CD8-positive, alpha-beta memory T cell (primary cell): ENCODE measurements at regions not wholly inside any gene's neighbourhood (a gene's known extent, or its start where the extent isn't known, plus 50 kb on each side); places are given as distances from the start of the nearest gene placed in this dataset.

Source experiments
- CTCF ChIA-PET: fragments of 350-600 bp; sonication (Branson Sonifier 250); formaldehyde crosslinking; loops from one replicate; lab custom pipeline; 2021; ENCODE audit warnings: antibody characterized with exemption; lab: Charles Lee
- POLR2A ChIA-PET: fragments of 350-600 bp; sonication (Branson Sonifier 250); formaldehyde crosslinking; loops from one replicate; lab custom pipeline; 2021; ENCODE audit warnings: antibody characterized with exemption; lab: Charles Lee
- DNase-seq, 5 donors: peaks; one replicate each; pipeline versions ENCODE4 v3.0.0 to v3.0.0-alpha.2; 2020 to 2022; ENCODE audit warnings: mixed read lengths in 1 of 5
- H3K27ac ChIP-seq: one replicate; pipeline ENCODE4 v1.7.0; 2013; ENCODE audit warnings: low read depth, mild to moderate bottlenecking, low read length, moderate library complexity
- H3K27me3 ChIP-seq: 2 replicates; pipeline ENCODE4 v1.7.0; 2013; ENCODE audit warnings: low read length, mild to moderate bottlenecking; ENCODE audit not compliant: insufficient read depth, poor library complexity, severe bottlenecking
- H3K36me3 ChIP-seq: 2 replicates; pipeline ENCODE4 v1.7.0; 2013; ENCODE audit warnings: mild to moderate bottlenecking, low read length, moderate library complexity; ENCODE audit not compliant: insufficient read depth
- H3K4me1 ChIP-seq: 2 replicates; pipeline ENCODE4 v1.7.0; 2013; ENCODE audit warnings: mild to moderate bottlenecking, low read length, moderate library complexity; ENCODE audit not compliant: insufficient read depth
- H3K4me3 ChIP-seq: 2 replicates; pipeline ENCODE4 v1.7.0; 2013; ENCODE audit warnings: mild to moderate bottlenecking, low read length
- H3K9me3 ChIP-seq: 2 replicates; pipeline ENCODE4 v1.7.0; 2013; ENCODE audit warnings: mild to moderate bottlenecking, low read length
- H3K27ac Mint-ChIP-seq, 8 donors: one replicate each; pipeline ENCODE4 v1.8.0; 2020 to 2021; ENCODE audit warnings: mixed read lengths in 8 of 8, mild to moderate bottlenecking in 6 of 8, inconsistent platforms in 3 of 8, moderate library complexity in 3 of 8
- H3K27me3 Mint-ChIP-seq, 2 donors: one replicate each; pipeline ENCODE4 v1.8.0; 2020 to 2021; ENCODE audit warnings: mixed read lengths in 2 of 2, mild to moderate bottlenecking in 1 of 2, moderate library complexity in 1 of 2
- H3K36me3 Mint-ChIP-seq, 3 donors: one replicate each; pipeline ENCODE4 v1.8.0; 2020 to 2021; ENCODE audit warnings: mixed read lengths in 3 of 3, inconsistent platforms in 1 of 3, mild to moderate bottlenecking in 1 of 3
- H3K4me1 Mint-ChIP-seq, 3 donors: one replicate each; pipeline ENCODE4 v1.8.0; 2020 to 2021; ENCODE audit warnings: mixed read lengths in 3 of 3, inconsistent platforms in 1 of 3, mild to moderate bottlenecking in 1 of 3
- H3K4me3 Mint-ChIP-seq, 7 donors: one replicate each; pipeline ENCODE4 v1.8.0; 2020 to 2021; ENCODE audit warnings: mixed read lengths in 7 of 7, mild to moderate bottlenecking in 6 of 7, moderate library complexity in 4 of 7, inconsistent platforms in 2 of 7
- H3K9me3 Mint-ChIP-seq, 5 donors: one replicate each; pipeline ENCODE4 v1.8.0; 2020 to 2022; ENCODE audit warnings: mixed read lengths in 5 of 5, mild to moderate bottlenecking in 3 of 5, moderate library complexity in 2 of 5, inconsistent platforms in 1 of 5

DNA sequence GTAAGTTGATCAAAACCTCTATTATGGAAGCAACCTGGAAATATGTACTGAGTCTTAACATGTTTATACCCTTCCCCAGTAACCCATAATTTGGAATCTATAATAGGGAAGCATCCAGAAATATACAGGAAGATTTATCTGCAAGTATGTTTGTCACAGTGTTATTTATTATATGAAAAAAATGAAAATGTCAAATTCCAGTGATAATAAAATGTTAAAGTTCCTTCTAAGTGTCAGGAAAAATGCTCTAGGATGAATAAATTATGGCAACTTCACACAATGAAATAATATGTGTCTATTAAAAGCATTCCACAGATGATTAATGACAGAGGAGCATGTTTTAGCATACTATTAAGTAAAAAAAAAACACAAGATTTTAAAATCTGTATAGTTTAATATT is 202.3 kb upstream of the PRNP start:
- Histone ChIP-seq H3K27ac (no peak overlapping the region), H3K4me3 (no peak overlapping the region), H3K27me3 (peaks cover 4% of the 10 kb centered on the region), H3K9me3 (no peaks in the 10 kb centered on the region), H3K36me3 (no peaks in the 10 kb centered on the region), H3K4me1 (no peaks in the 10 kb centered on the region)
- Mint-ChIP-seq H3K27me3 (peaks cover 36 to 45% of the 10 kb centered on the region in 2 donors), H3K4me1 (no peaks in the 10 kb centered on the region), H3K36me3 (no peaks in the 10 kb centered on the region), H3K4me3 (no peak overlapping the region), H3K9me3 (peaks cover 0 to 2% (median 0%) of the 10 kb centered on the region in 5 donors), H3K27ac (no peak overlapping the region)
- ChIA-PET POLR2A (no interaction called here), CTCF (no interaction called here)
- DNase-seq = no peak

DNA sequence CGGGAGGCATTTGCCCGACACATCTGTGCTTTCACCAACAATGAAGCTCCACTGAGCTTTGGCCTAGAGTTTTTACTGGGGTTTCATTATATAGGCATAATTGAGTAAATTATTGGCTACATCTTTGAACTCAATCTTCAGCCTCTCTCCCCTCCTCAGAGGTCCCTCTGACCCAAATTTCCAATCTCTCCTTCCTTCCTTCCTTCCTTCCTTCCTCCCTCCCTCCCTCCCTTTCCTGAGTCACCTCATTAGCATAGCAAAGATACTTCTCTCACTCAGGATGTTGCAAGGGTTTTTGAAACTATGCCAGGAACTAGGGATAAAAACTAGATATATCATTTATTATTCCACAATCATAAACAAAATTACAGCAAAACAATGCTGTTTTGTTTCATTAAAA is 202.8 kb upstream of the PRNP start:
- DNase-seq = no peak
- POLR2A ChIA-PET = no interaction called here
- Histone ChIP-seq H3K9me3 (no peaks in the 10 kb centered on the region), H3K4me1 (no peaks in the 10 kb centered on the region), H3K4me3 (no peak overlapping the region), H3K27ac (no peak overlapping the region), H3K36me3 (no peaks in the 10 kb centered on the region), H3K27me3 (peaks cover 4% of the 10 kb centered on the region)
- CTCF ChIA-PET = no interaction called here
- Mint-ChIP-seq H3K36me3 (no peaks in the 10 kb centered on the region), H3K4me1 (no peaks in the 10 kb centered on the region), H3K27ac (no peak overlapping the region), H3K4me3 (no peak overlapping the region), H3K9me3 (peaks cover 0 to 2% (median 0%) of the 10 kb centered on the region in 5 donors), H3K27me3 (peaks cover 36 to 46% of the 10 kb centered on the region in 2 donors)

DNA sequence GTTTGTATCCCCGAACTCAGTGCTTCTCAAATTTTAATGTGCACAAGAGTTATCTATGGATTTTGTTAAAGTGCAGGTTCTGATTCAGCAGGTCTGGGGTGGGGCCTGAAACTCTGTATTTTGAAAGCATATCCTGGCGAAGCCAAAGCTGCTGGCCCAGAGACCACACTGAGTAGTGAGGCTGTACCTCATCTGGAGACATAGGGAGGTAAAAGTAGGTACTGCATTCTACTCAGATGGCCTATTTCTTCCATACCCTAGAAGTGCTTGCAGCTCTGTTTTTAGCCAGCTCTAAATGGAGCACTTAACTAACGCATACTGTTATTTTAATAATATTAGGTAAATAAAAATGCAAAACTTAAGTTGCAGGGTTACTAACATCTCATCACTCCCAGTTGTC is 206.2 kb upstream of the PRNP start:
- H3K27me3 ChIP-seq = peaks cover 4% of the 10 kb centered on the region
- no peaks in the 10 kb centered on the region for H3K9me3 ChIP-seq
- DNase-seq = no peak
- Mint-ChIP-seq H3K27ac (no peak overlapping the region), H3K4me3 (no peak overlapping the region), H3K36me3 (no peaks in the 10 kb centered on the region), H3K9me3 (peaks cover 0 to 2% (median 0%) of the 10 kb centered on the region in 5 donors), H3K27me3 (peaks cover 25 to 47% of the 10 kb centered on the region in 2 donors), H3K4me1 (no peaks in the 10 kb centered on the region)
- H3K4me3 ChIP-seq = no peak overlapping the region
- H3K27ac ChIP-seq = no peak overlapping the region
- ChIA-PET POLR2A (no interaction called here), CTCF (no interaction called here)
- H3K36me3 ChIP-seq = no peaks in the 10 kb centered on the region
- H3K4me1 ChIP-seq = no peaks in the 10 kb centered on the region

DNA sequence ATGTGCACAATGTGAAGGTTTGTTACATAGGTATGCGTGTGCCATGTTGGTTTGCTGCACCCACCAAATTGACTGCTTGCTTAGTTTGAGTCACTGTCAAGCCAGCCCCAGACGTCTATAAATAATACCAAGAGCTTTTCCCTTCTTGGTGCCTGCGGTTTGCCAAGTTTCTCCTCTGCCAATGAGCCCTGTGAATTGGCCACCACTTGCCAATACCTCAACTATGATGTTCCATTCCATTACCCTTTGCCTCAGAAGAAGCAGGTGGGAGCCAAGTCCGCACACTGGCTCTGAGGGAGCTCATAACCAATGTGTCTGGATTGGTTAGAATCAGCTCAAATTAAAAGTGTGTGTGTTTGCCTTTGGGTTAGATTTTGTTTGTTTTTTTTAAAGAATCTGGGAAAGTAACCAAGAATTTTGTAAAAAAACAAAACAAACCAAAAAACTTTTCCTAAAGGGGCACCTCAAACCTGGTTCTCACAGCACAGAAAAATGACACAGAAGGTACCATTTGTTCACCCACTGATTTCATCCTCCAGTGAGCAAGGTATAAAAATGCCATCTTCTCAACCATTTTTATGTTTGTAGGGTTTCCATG is 209.3 kb upstream of the PRNP start:
- no peaks in the 10 kb centered on the region for H3K9me3 ChIP-seq
- H3K9me3 Mint-ChIP-seq = peaks cover 0 to 2% (median 0%) of the 10 kb centered on the region in 5 donors
- ChIA-PET CTCF (no interaction called here), POLR2A (no interaction called here)
- H3K36me3 Mint-ChIP-seq = peaks cover 0 to 2% (median 0%) of the 10 kb centered on the region in 3 donors
- H3K4me1 Mint-ChIP-seq = no peaks in the 10 kb centered on the region
- H3K27ac Mint-ChIP-seq = no peak overlapping the region
- no peak overlapping the region for H3K4me3 ChIP-seq
- no peak overlapping the region for H3K4me3 Mint-ChIP-seq
- no peak overlapping the region for H3K27ac ChIP-seq
- H3K27me3 ChIP-seq = no peaks in the 10 kb centered on the region
- DNase-seq = no peak
- H3K4me1 ChIP-seq = no peaks in the 10 kb centered on the region
- peaks cover 12 to 41% of the 10 kb centered on the region in 2 donors for H3K27me3 Mint-ChIP-seq
- no peaks in the 10 kb centered on the region for H3K36me3 ChIP-seq

DNA sequence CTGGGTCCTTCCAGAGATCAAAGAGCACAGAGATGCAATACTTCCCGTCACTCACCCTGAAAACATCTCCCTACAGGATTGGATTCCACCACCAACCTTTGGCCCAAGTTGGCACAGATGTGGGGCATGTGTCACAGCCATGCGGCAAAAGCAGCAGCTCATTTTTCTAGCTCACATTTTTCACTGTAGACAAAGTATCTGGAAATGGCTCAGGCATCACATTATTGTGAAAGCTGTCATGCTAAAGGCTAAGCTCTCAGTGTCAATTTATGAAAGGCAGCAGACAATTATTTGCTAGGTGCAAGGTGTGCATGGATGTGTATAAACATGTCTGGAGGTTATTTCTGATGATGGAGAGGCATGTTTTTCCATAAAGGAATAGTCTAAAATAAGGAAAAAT is 213.3 kb upstream of the PRNP start:
- Histone ChIP-seq H3K4me3 (no peak overlapping the region), H3K9me3 (no peaks in the 10 kb centered on the region), H3K27me3 (no peaks in the 10 kb centered on the region), H3K27ac (no peak overlapping the region), H3K36me3 (no peaks in the 10 kb centered on the region), H3K4me1 (no peaks in the 10 kb centered on the region)
- CTCF ChIA-PET = no interaction called here
- Mint-ChIP-seq H3K36me3 (peaks cover 0 to 2% (median 0%) of the 10 kb centered on the region in 3 donors), H3K27me3 (peaks cover 10 to 35% of the 10 kb centered on the region in 2 donors), H3K4me1 (no peaks in the 10 kb centered on the region), H3K4me3 (no peak overlapping the region), H3K9me3 (peaks cover 0 to 2% (median 0%) of the 10 kb centered on the region in 5 donors), H3K27ac (no peak overlapping the region)
- POLR2A ChIA-PET = no interaction called here
- no peak for DNase-seq

DNA sequence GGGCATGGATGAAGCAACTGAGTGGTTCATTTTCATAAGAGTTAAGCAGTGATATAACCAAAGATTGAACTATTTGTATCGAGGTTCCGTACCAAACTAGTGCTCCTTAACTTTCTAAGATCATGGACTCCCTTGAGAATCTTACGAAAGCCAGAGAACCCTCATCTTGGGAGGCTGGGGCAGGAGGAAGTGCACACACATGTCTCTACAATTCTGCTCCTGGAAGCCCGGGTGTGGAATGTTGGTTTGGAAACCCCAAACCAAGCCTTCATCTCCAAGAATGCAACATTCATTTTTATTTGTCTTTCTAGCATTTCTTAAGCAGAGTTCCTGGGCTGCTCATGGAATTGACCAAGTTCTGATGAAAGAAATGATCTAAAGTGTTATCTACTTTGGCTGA is 215.0 kb upstream of the PRNP start:
- Mint-ChIP-seq H3K36me3 (peaks cover 0 to 2% (median 0%) of the 10 kb centered on the region in 3 donors), H3K27me3 (peaks cover 7 to 31% of the 10 kb centered on the region in 2 donors), H3K27ac (no peak overlapping the region), H3K4me1 (no peaks in the 10 kb centered on the region), H3K4me3 (no peak overlapping the region), H3K9me3 (peaks cover 0 to 2% (median 0%) of the 10 kb centered on the region in 5 donors)
- Histone ChIP-seq H3K36me3 (no peaks in the 10 kb centered on the region), H3K27me3 (no peaks in the 10 kb centered on the region), H3K9me3 (no peaks in the 10 kb centered on the region), H3K4me3 (no peak overlapping the region), H3K27ac (no peak overlapping the region), H3K4me1 (no peaks in the 10 kb centered on the region)
- no peak for DNase-seq
- POLR2A ChIA-PET = no interaction called here
- CTCF ChIA-PET = no interaction called here

DNA sequence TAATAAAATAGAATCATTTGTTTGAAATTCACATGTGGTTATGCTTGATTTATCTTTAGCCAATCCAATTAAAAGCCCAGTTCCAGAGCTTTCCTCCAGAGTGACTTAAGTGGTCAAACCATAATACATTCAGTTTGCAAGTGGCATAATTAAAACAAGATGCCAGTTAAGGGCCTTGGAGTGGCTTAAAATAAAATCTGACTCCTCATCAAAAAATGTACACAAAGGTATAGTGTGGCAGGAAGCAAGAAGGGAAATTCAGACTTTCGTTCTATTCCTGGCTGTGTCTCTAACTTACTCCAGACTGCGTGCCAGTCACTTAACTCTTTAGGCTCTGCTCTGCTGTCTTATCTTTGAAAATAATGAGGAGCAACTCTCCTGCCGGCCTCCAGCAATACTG is 215.9 kb upstream of the PRNP start:
- POLR2A ChIA-PET = no interaction called here
- Histone ChIP-seq H3K4me1 (no peaks in the 10 kb centered on the region), H3K27ac (no peak overlapping the region), H3K27me3 (no peaks in the 10 kb centered on the region), H3K36me3 (no peaks in the 10 kb centered on the region), H3K4me3 (no peak overlapping the region), H3K9me3 (no peaks in the 10 kb centered on the region)
- DNase-seq = no peak
- no peaks in the 10 kb centered on the region for H3K4me1 Mint-ChIP-seq
- peaks cover 0 to 2% (median 0%) of the 10 kb centered on the region in 5 donors for H3K9me3 Mint-ChIP-seq
- H3K4me3 Mint-ChIP-seq = no peak overlapping the region
- peaks cover 7 to 30% of the 10 kb centered on the region in 2 donors for H3K27me3 Mint-ChIP-seq
- no peak overlapping the region for H3K27ac Mint-ChIP-seq
- peaks cover 0 to 2% (median 0%) of the 10 kb centered on the region in 3 donors for H3K36me3 Mint-ChIP-seq
- CTCF ChIA-PET = no interaction called here

DNA sequence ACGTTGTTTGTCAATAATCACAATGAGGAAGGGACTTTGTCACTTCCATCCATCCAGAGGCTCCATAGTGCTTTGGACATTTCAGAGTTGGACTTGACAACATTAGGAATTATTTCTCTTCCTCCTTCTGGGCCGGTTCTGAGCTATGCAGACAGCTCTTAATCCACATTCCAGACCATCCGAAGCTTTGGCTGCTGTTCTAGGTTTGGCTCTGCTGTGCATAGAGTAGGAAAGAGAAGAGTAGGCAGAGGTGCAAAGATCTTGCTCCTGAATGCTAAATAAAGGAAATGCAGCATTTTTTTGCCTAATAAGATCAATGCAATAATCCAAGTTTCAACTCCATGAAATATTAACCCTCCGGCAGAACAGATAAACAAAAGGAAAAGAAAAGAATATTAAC is 216.3 kb upstream of the PRNP start:
- Mint-ChIP-seq H3K4me3 (no peak overlapping the region), H3K36me3 (peaks cover 0 to 3% (median 0%) of the 10 kb centered on the region in 3 donors), H3K27me3 (peaks cover 7 to 31% of the 10 kb centered on the region in 2 donors), H3K9me3 (peaks cover 0 to 2% (median 0%) of the 10 kb centered on the region in 5 donors), H3K4me1 (no peaks in the 10 kb centered on the region), H3K27ac (no peak overlapping the region)
- no peaks in the 10 kb centered on the region for H3K27me3 ChIP-seq
- ChIA-PET CTCF (no interaction called here), POLR2A (no interaction called here)
- H3K4me1 ChIP-seq = no peaks in the 10 kb centered on the region
- H3K36me3 ChIP-seq = no peaks in the 10 kb centered on the region
- H3K27ac ChIP-seq = no peak overlapping the region
- H3K9me3 ChIP-seq = no peaks in the 10 kb centered on the region
- no peak overlapping the region for H3K4me3 ChIP-seq
- DNase-seq = no peak
